ENCODE measurements at regions not wholly inside any gene's neighbourhood (a gene's known extent, or its start where the extent isn't known, plus 50 kb on each side); places are given as distances from the start of the nearest gene placed in this dataset.
"Not testable (repeated sequence)": the region's sequence is repeated elsewhere in the genome, so short reads cannot be mapped to it uniquely, and the experiment has no call there.

DNA sequence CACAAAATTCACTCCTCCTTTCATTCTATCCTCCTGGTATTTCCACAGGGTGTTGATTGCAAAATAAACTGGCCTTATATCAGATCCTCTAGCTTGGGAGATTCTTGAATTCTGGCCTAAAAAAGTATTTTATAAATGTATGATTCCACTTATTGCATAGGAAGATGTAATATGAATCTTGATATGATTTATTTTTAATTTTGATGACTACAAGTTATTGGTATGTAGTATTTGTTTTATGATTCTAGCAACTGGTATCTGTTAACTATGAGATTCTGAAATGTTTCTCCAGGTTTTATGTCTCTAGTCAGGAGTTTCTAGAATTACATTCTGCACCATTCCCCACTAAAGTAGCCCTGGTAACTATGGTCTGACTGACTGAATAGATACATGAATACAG is 373.9 kb upstream of the C11orf87 start:
- H3K4me3 ChIP-seq (ENCODE audit: low read depth, low read length): no peak overlapping the region
- ChIA-PET POLR2A (interaction anchor here (1.6 kb wide), 1 partner anchor 10 kb away, joined by 5 read pairs; no protein-coding TSS in a partner anchor), CTCF (no interaction called here)
- DNase-seq (ENCODE audit: low read depth, low spot score): no peak
- TF ChIP-seq, protein P1, sequence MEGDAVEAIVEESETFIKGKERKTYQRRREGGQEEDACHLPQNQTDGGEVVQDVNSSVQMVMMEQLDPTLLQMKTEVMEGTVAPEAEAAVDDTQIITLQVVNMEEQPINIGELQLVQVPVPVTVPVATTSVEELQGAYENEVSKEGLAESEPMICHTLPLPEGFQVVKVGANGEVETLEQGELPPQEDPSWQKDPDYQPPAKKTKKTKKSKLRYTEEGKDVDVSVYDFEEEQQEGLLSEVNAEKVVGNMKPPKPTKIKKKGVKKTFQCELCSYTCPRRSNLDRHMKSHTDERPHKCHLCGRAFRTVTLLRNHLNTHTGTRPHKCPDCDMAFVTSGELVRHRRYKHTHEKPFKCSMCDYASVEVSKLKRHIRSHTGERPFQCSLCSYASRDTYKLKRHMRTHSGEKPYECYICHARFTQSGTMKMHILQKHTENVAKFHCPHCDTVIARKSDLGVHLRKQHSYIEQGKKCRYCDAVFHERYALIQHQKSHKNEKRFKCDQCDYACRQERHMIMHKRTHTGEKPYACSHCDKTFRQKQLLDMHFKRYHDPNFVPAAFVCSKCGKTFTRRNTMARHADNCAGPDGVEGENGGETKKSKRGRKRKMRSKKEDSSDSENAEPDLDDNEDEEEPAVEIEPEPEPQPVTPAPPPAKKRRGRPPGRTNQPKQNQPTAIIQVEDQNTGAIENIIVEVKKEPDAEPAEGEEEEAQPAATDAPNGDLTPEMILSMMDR (IDR thresholded peaks at IDR 0.05; ENCODE audit: insufficient read depth, low read length, missing control alignments): no peak

DNA sequence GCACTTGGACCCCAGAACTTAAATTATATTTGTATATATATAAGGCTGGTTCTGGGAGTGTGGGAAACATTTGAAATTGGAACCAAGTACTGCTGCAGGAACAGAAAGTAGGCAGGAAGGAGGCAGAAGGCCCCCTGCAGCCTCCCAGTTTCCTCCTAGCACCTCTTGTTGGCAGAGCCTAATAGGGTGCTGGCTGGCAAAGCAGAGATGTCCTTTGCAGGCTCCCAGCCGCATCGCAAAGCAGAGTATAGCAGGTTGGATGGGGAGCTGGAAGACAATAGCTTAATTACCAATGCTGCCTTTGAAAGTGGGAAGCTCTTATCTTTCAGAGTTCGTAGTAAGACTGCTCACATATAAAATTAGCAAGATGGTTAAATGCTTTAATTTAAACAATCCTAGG is 370.8 kb upstream of the C11orf87 start:
- TF ChIP-seq, protein P1 (IDR thresholded peaks at IDR 0.05; ENCODE audit: insufficient read depth, low read length, missing control alignments): no peak
- CTCF ChIA-PET: no interaction called here

DNA sequence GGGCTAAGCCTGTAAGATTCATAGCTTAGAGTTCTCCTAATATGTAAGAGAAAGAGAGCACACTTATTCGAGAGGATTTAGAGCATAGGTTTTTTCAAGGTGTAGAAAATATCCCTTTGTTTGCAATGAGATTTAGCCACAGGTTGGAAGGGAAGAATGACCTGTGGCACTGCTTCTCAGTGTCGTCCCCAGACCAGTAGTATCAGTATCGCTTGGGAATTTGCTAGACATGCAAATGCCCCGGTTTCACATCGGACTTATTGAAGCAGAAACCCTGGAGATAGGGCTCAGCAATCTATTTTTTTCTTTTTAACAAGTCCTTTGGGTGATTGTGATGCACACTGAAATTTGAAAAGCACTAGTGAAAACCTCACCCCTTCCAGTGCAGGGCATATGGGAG is 362.6 kb upstream of the C11orf87 start:
- H3K4me3 ChIP-seq (ENCODE audit: low read depth, low read length): no peak overlapping the region
- ChIA-PET CTCF (no interaction called here), POLR2A (no interaction called here)
- DNase-seq (ENCODE audit: low read depth, low spot score): no peak
- TF ChIP-seq, protein P1 (IDR thresholded peaks at IDR 0.05; ENCODE audit: insufficient read depth, low read length, missing control alignments): no peak

More for the DNA sequence above, 370.8 kb upstream of the C11orf87 start:
- no peak for DNase-seq (ENCODE audit: low read depth, low spot score)
- no peak overlapping the region for H3K4me3 ChIP-seq (ENCODE audit: low read depth, low read length)
- POLR2A ChIA-PET: no interaction called here

DNA sequence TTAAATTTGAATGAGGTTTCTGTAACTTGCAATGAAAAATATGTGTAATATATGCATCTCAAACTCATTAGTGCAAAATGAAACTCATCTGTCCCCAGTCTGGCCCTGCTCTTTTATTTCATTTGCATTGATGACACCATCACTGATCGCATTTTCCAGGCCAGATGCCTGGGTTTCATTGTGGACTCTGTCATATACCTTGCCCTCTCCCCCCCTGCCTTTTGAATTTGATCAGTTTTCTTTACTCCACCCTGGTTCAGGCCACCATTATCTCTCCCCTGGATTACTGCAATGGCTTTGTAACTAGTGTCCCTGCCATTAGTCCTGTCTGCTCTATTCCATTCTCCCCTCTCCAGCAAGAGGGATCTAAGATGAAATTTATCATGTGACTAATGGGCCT is 360.6 kb upstream of the C11orf87 start:
- CTCF ChIA-PET: no interaction called here
- H3K4me3 ChIP-seq (ENCODE audit: low read depth, low read length): no peak overlapping the region
- TF ChIP-seq, protein P1 (IDR thresholded peaks at IDR 0.05; ENCODE audit: insufficient read depth, low read length, missing control alignments): no peak
- DNase-seq (ENCODE audit: low read depth, low spot score): no peak
- POLR2A ChIA-PET: no interaction called here

DNA sequence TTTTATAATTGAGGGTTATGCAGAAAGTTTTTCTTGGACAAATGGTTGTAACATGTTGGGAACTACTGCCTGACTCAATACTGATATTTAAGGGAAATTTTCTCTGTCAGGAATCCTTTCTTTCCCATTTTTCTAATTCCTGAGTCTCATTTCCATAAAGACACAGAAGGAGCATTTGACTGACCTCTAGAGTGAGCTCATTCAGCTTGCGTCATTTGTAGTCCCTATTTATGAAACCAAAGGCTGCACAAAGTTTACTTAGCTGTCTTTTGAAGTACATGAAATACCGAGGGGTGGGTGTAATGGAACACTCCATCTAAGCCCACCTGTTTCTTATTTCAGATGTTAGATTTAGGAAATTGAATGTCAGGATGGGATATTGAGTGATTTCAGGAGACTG is 359.5 kb upstream of the C11orf87 start:
- H3K4me3 ChIP-seq (ENCODE audit: low read depth, low read length): no peak overlapping the region
- ChIA-PET POLR2A (no interaction called here), CTCF (no interaction called here)
- DNase-seq (ENCODE audit: low read depth, low spot score): peak; percentile 54
- TF ChIP-seq, protein P1 (IDR thresholded peaks at IDR 0.05; ENCODE audit: insufficient read depth, low read length, missing control alignments): no peak

DNA sequence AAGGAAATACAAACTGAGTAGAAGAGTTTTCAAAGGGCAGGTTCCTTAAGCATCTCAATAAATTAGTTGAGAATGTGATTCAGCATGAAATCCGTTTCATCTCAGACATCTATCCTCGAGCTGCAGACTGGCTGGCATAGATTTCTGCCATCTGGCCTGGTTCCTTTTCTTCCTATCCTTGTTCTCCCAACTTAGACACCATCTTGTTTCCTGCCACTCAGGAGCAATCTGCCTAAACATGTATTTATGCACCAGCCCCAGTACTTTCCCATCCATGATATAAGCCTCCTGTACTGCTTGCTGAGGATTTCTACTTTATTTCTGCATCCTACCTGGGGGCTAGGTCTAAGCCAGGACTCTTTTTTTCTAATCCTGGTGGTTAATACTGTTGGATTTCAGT is 359.1 kb upstream of the C11orf87 start:
- CTCF ChIA-PET: no interaction called here
- TF ChIP-seq, protein P1 (IDR thresholded peaks at IDR 0.05; ENCODE audit: insufficient read depth, low read length, missing control alignments): no peak
- POLR2A ChIA-PET: no interaction called here
- no peak overlapping the region for H3K4me3 ChIP-seq (ENCODE audit: low read depth, low read length)
- DNase-seq (ENCODE audit: low read depth, low spot score): no peak

DNA sequence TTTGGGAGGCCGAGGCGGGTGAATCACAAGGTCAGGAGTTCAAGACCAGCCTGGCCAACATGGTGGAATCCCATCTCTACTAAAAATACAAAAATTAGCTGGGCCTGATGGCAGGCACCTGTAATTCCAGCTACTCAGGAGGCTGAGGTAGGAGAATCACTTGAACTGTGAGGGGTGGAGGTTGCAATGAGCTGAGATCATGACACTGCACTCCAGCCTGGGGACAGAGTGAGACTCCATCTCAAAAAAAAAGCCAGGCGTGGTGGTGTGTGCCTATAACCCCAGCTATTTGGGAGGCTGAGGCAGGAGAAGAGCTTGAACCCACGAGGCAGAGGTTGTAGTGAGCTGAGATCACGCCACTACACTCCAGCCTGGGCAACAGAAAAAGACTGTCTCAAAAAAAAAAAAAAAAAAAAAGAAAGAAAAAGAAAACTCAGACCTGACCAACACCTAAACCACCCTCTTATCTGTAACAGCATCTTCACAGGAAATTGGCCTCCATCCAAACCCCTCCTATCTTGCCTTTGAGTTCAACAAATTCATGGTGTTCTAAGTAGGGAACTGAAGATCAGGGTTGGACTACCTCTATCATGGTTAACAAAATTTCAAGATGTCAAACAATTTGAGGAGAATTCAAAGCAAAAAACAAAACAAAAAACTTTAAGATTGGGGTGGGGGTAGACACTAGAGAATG is 357.2 kb upstream of the C11orf87 start:
- DNase-seq (ENCODE audit: low read depth, low spot score); POLR2A ChIA-PET; H3K4me3 ChIP-seq (ENCODE audit: low read depth, low read length): not testable (repeated sequence)
- CTCF ChIA-PET: interaction anchor here (1.0 kb wide), 1 partner anchor 10 kb away, joined by 3 read pairs; no protein-coding TSS in a partner anchor
